ENCODE measurements at regions not wholly inside any gene's neighbourhood (a gene's known extent, or its start where the extent isn't known, plus 50 kb on each side); places are given as distances from the start of the nearest gene placed in this dataset.
"Not testable (repeated sequence)": the region's sequence is repeated elsewhere in the genome, so short reads cannot be mapped to it uniquely, and the experiment has no call there.

GRCh38 chr18:73516056-73516455, 631.6 kb downstream of the FBXO15 start:
- not testable (repeated sequence) for TF ChIP-seq TAF1 (IDR thresholded peaks at IDR 0.05; ENCODE audit: borderline replicate concordance, low read depth, low read length); POLR2A (IDR thresholded peaks at IDR 0.05; ENCODE audit: low read depth, low read length); CREB1 (IDR thresholded peaks at IDR 0.05; ENCODE audit: low read depth); MAX (IDR thresholded peaks at IDR 0.05; ENCODE audit: low read depth, low read length); CTCF (IDR thresholded peaks at IDR 0.05 in 2 of 3, conservative IDR thresholded peaks at IDR 0.05 in 1 of 3; ENCODE audit: control insufficient read depth in 2 of 3, extremely low read depth in 1 of 3, insufficient read depth in 1 of 3, low read depth in 3 of 3, low read length in 3 of 3); NRF1 (conservative IDR thresholded peaks at IDR 0.05; ENCODE audit: low read depth, low read length); EZH2 (IDR thresholded peaks at IDR 0.05; ENCODE audit: borderline replicate concordance, control insufficient read depth, low read depth, low read length); ESRRA (IDR thresholded peaks at IDR 0.05; ENCODE audit: low read length); ATF7 (IDR thresholded peaks at IDR 0.05; ENCODE audit: low read depth); ZNF24 (IDR thresholded peaks at IDR 0.05); USF2 (IDR thresholded peaks at IDR 0.05; ENCODE audit: borderline replicate concordance, low read depth, low read length)
